GM18505 (cell line): ENCODE measurements at regions not wholly inside any gene's neighbourhood (a gene's known extent, or its start where the extent isn't known, plus 50 kb on each side); places are given as distances from the start of the nearest gene placed in this dataset.

Experiments used
- ATAC-seq: cut with Tn5 transposase; IDR thresholded peaks from one replicate; pipeline ENCODE4 v1.9.1; 2021; ENCODE audit not compliant: unreplicated experiment
- POLR2A ChIP-seq: IDR thresholded peaks from 4 replicates; pipeline ENCODE4 v1.6.1; 2011; ENCODE audit warnings: borderline replicate concordance; ENCODE audit not compliant: insufficient read depth, insufficient read length; ENCODE audit errors: extremely low read depth

DNA sequence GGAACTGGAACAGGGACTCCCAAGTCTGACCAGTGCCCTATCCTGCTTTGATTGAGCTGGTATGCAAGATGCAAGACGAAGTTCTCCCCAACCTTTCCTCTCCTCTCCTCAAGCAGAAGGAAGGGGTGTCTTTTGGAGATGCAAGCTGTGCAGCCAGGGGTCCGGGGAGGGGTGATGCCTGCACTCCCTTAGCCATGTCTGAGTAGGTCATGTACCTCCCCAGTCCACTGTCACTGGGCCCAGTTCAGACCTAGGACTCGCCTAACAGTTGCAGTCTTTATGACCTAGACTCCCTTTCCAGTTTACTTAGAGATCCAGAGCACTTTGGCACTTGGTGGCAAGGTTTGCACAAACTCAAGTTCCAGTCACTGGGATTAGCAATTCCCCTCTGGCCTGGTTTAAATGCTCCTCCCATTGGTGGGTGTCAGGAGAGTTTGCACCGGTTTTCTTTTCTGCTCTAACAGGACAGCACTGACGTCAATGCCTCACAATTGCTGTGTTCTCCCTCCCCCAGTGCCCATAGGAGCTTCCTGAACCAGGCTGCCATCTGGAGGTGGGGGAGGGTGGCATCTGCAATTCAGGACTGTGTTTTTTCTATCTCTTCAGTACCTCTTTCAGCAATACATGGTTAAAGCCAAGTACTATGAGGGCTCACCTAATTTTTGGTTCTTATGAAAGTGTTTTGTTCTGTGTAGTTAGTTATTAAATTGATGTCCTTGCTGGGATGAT lies 782.2 kb downstream of the ARAP2 start:
- no peak for ATAC-seq
- TF ChIP-seq POLR2A, result no peak

DNA sequence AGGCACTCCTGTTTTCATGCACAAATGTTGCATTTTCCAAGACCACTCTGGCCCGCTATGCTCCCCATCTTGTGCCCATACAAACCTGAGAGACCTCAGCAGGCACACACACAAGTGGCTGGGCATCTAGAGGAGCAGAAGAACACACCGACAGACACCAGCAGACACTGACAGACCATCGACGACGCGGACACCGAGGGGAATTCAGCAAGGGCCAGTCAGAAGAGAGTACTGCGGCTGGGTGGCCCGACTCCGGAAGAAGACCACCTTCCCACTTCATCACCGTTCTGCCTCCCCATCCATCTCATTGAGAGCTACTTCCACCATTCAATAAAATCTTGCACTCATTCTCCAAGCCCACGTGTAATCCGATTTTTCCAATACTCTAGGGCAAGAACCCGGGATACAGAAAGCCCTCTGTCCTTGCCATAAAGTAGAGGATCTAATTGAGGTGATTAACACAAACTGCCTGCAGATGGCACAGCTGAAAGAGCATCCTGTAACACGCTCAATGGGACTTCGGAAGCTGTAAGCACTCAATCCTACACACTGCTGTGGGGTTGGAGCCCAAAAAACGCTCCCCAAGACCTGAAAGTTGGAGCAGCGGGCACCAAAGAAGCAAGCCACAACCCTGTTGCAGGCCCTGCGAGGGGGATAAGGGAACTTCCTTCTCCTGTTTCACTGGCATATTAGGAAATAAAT lies 780.9 kb downstream of the ARAP2 start:
- TF ChIP-seq POLR2A, result no peak
- ATAC-seq, result no peak

- TF ChIP-seq POLR2A, result no peak
- ATAC-seq, result no peak
Observed at GRCh38 chr4:35464964-35465528, 779.3 kb downstream of the ARAP2 start.

DNA sequence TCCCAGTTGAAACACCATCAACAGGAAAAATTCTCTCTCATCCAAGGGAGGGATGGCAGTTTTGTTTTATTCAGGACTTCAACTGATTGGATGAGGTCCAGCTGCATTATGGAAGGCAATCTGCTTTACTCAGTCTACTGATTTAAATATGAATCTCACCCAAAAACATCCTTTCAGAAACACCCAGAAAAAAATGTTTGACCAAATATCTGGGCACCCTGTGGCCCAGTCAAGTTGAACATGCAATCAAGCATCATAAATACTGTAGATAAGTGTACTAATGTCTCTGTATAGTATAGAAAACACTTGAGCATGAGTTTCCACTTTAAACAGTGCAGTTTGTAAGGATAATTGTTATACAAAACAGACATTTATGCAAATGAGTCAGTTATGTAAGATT lies 753.2 kb downstream of the ARAP2 start:
- no peak for ATAC-seq
- no peak for TF ChIP-seq POLR2A

DNA sequence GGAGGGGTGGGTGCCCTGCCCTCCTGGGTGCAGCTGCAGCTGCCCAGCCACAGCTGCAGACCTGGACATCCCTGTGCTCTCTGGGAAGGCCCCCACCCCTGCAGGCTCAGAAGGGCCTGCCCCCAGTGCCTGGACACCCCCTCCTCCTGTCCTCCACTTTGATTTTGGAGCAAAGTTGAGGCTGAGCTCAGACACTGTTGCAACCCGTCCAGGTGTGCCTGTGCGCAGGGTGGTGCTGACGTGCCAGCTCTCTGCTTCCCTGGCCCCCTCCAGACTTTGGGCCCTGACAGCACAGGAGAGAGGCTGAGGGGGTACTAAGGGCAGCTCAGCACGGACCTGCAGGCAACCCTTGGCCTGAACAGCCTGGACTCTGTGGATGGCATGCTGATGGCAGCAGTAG lies 750.3 kb downstream of the ARAP2 start:
- TF ChIP-seq POLR2A, result no peak

GRCh38 chr4:35494955-35495354 lies 749.4 kb downstream of the ARAP2 start:
- ATAC-seq, result no peak
- TF ChIP-seq POLR2A, result no peak

More for the DNA sequence above, 750.3 kb downstream of the ARAP2 start:
- ATAC-seq, result no peak

DNA sequence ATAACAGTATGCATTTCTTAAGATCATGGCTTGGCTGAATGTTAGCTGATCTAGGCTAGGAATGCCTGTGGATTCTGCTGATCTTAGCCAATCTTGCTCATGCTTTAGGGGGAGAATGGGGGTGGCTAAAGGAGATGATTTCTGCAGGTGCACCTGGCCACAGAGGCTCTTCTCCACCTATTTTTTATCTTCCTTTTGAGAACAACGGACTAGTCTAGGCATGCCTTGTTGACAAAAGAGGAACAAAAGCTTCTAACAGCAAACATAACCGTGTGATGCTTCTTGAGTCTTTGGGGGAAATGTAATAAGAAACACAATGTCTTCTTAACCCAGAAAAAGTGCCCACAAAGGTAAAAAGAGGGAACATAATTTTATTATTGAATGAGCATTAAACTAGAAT lies 743.5 kb downstream of the ARAP2 start:
- no peak for TF ChIP-seq POLR2A
- no peak for ATAC-seq

- no peak for ATAC-seq
- no peak for TF ChIP-seq POLR2A
Observed at GRCh38 chr4:35503435-35503834, 740.9 kb downstream of the ARAP2 start.

GRCh38 chr4:35506161-35506560 lies 738.2 kb downstream of the ARAP2 start:
- ATAC-seq, result no peak
- no peak for TF ChIP-seq POLR2A

DNA sequence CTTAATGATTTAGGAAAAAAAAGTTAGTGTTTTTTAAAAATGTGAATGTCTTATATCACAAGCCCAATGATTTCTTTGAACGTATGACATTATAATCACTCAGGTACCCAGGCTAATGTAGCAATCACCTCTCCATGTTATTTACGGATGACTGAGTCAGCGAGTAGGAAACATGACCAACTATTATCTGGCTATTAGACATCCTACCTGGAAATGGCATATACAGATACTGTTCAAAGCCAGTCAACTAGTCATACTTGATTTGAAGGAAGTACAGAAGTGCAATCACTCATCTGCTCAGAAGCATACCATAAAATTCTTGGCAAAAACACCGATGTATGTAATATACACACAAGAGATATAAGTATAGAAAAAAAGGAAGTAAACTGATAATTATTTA lies 732.5 kb downstream of the ARAP2 start:
- no peak for TF ChIP-seq POLR2A
- no peak for ATAC-seq

DNA sequence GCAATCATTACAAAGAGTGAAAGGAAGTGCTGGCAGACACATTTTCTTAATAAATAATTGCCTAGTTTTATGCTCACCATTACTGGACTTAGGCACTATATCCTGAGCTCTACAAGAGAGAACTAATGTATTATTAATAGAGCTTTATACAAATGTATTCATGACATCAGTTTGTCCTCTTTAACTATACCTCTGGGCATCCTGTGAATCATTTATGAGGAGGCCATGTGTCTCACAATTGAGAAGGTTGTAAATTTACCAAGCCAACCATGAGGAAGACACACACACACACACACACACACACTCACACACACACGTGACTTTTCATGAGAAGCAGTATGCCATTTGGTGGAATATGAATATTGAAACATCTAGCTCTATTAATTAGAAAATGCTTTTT lies 728.2 kb downstream of the ARAP2 start:
- TF ChIP-seq POLR2A, result no peak
- ATAC-seq, result no peak

GRCh38 chr4:35520059-35520458 lies 724.3 kb downstream of the ARAP2 start:
- no peak for ATAC-seq

DNA sequence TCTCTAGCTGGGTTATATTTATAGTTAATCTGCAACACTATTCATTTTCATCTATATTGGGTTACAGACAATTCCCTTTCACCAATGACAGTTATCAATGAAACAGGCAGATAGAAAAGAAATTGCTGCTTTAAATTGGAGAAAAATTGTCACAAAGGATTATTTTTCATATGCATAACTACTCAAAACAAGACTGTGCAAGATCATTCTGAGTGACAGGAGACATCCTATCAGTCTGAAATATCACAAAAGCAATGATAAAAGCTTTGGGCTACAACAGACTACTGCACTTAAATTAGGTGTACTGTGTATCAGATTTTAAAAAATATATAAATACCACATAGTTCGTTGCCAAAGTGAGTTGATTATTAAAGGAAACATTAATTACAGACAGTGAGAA lies 722.6 kb downstream of the ARAP2 start:
- ATAC-seq, result no peak
- TF ChIP-seq POLR2A, result no peak

More at GRCh38 chr4:35520059-35520458, 724.3 kb downstream of the ARAP2 start:
- no peak for TF ChIP-seq POLR2A
